ENCODE measurements at regions not wholly inside any gene's neighbourhood (a gene's known extent, or its start where the extent isn't known, plus 50 kb on each side); places are given as distances from the start of the nearest gene placed in this dataset.
"Not testable (repeated sequence)": the region's sequence is repeated elsewhere in the genome, so short reads cannot be mapped to it uniquely, and the experiment has no call there.

- no peaks in the 10 kb centered on the region for H3K36me3 ChIP-seq (ENCODE audit: control insufficient read depth in 4 of 4, insufficient read depth in 4 of 4, low read length in 4 of 4)
- TF ChIP-seq CTCF (IDR thresholded peaks at IDR 0.05; ENCODE audit: control extremely low read depth, extremely low read depth): no peak
- H3K9ac ChIP-seq (ENCODE audit: insufficient read depth in 1 of 2, low read length in 2 of 2): no peak overlapping the region
- H3K27me3 ChIP-seq (ENCODE audit: control insufficient read depth in 3 of 3, insufficient read depth in 3 of 3, low read length in 2 of 3): no peaks in the 10 kb centered on the region
- peaks cover 0 to 8% (median 1%) of the 10 kb centered on the region in 4 donors for H3K9me3 ChIP-seq (ENCODE audit: control insufficient read depth in 4 of 4, insufficient read depth in 3 of 4, low read length in 3 of 4)
- H3K4me3 ChIP-seq: no peak overlapping the region
- no peak overlapping the region for H3K27ac ChIP-seq (ENCODE audit: low read depth in 1 of 2, low read length in 1 of 2)
- 89 to 90% methylated on average over 1 of the region's 1 CpG for WGBS, 2 donors
- ATAC-seq (ENCODE audit: insufficient read depth, low FRiP score): no peak
- no peaks in the 10 kb centered on the region for H3K4me1 ChIP-seq (ENCODE audit: control insufficient read depth in 5 of 5, insufficient read depth in 5 of 5, low read length in 5 of 5)
- no peak for DNase-seq
Measured at GRCh38 chr13:108077284-108077683, 138.1 kb downstream of the LIG4 start.

- DNase-seq; ATAC-seq (ENCODE audit: insufficient read depth, low FRiP score); H3K27me3 ChIP-seq (ENCODE audit: control insufficient read depth in 3 of 3, insufficient read depth in 3 of 3, low read length in 2 of 3); H3K4me3 ChIP-seq; H3K4me1 ChIP-seq (ENCODE audit: control insufficient read depth in 5 of 5, insufficient read depth in 5 of 5, low read length in 5 of 5); H3K9ac ChIP-seq (ENCODE audit: insufficient read depth in 1 of 2, low read length in 2 of 2); H3K27ac ChIP-seq (ENCODE audit: low read depth in 1 of 2, low read length in 1 of 2); H3K9me3 ChIP-seq (ENCODE audit: control insufficient read depth in 4 of 4, insufficient read depth in 3 of 4, low read length in 3 of 4); H3K36me3 ChIP-seq (ENCODE audit: control insufficient read depth in 4 of 4, insufficient read depth in 4 of 4, low read length in 4 of 4): not testable (repeated sequence)
- 75 to 85% methylated on average over 5 of the region's 5 CpGs for WGBS, 2 donors
Measured at GRCh38 chr13:108074429-108074828, 140.9 kb downstream of the LIG4 start.

- Histone ChIP-seq H3K4me3 (no peak overlapping the region), H3K27me3 (ENCODE audit: control insufficient read depth in 3 of 3, insufficient read depth in 3 of 3, low read length in 2 of 3) (no peaks in the 10 kb centered on the region), H3K4me1 (ENCODE audit: control insufficient read depth in 5 of 5, insufficient read depth in 5 of 5, low read length in 5 of 5) (no peaks in the 10 kb centered on the region), H3K9ac (ENCODE audit: insufficient read depth in 1 of 2, low read length in 2 of 2) (no peak overlapping the region), H3K27ac (ENCODE audit: low read depth in 1 of 2, low read length in 1 of 2) (no peak overlapping the region), H3K36me3 (ENCODE audit: control insufficient read depth in 4 of 4, insufficient read depth in 4 of 4, low read length in 4 of 4) (no peaks in the 10 kb centered on the region), H3K9me3 (ENCODE audit: control insufficient read depth in 4 of 4, insufficient read depth in 3 of 4, low read length in 3 of 4) (peaks cover 0 to 9% (median 5%) of the 10 kb centered on the region in 4 donors)
- DNase-seq (no peak), ATAC-seq (ENCODE audit: insufficient read depth, low FRiP score) (no peak)
- TF ChIP-seq CTCF (IDR thresholded peaks at IDR 0.05; ENCODE audit: control extremely low read depth, extremely low read depth): no peak
- 51 to 68% methylated on average over 5 of the region's 5 CpGs for WGBS, 2 donors
Measured at GRCh38 chr13:108070925-108071324, 144.4 kb downstream of the LIG4 start.

- 90 to 94% methylated on average over 4 of the region's 4 CpGs for WGBS, 2 donors
- no peak for ATAC-seq (ENCODE audit: insufficient read depth, low FRiP score)
- Histone ChIP-seq H3K9me3 (ENCODE audit: control insufficient read depth in 4 of 4, insufficient read depth in 3 of 4, low read length in 3 of 4) (peaks cover 0 to 9% (median 5%) of the 10 kb centered on the region in 4 donors), H3K4me3 (no peak overlapping the region), H3K36me3 (ENCODE audit: control insufficient read depth in 4 of 4, insufficient read depth in 4 of 4, low read length in 4 of 4) (no peaks in the 10 kb centered on the region), H3K27ac (ENCODE audit: low read depth in 1 of 2, low read length in 1 of 2) (no peak overlapping the region), H3K9ac (ENCODE audit: insufficient read depth in 1 of 2, low read length in 2 of 2) (no peak overlapping the region), H3K4me1 (ENCODE audit: control insufficient read depth in 5 of 5, insufficient read depth in 5 of 5, low read length in 5 of 5) (no peaks in the 10 kb centered on the region), H3K27me3 (ENCODE audit: control insufficient read depth in 3 of 3, insufficient read depth in 3 of 3, low read length in 2 of 3) (no peaks in the 10 kb centered on the region)
- no peak for DNase-seq
- no peak for TF ChIP-seq CTCF (IDR thresholded peaks at IDR 0.05; ENCODE audit: control extremely low read depth, extremely low read depth)
Measured at GRCh38 chr13:108070491-108070890, 144.8 kb downstream of the LIG4 start.

Data from lung (tissue), 11 donors.